GM21529 (cell line): ENCODE measurements at regions not wholly inside any gene's neighbourhood (a gene's known extent, or its start where the extent isn't known, plus 50 kb on each side); places are given as distances from the start of the nearest gene placed in this dataset.

Experiments used
- ATAC-seq: cut with Tn5 transposase; IDR thresholded peaks from one replicate; pipeline ENCODE4 v1.9.1; 2021; ENCODE audit not compliant: unreplicated experiment

DNA sequence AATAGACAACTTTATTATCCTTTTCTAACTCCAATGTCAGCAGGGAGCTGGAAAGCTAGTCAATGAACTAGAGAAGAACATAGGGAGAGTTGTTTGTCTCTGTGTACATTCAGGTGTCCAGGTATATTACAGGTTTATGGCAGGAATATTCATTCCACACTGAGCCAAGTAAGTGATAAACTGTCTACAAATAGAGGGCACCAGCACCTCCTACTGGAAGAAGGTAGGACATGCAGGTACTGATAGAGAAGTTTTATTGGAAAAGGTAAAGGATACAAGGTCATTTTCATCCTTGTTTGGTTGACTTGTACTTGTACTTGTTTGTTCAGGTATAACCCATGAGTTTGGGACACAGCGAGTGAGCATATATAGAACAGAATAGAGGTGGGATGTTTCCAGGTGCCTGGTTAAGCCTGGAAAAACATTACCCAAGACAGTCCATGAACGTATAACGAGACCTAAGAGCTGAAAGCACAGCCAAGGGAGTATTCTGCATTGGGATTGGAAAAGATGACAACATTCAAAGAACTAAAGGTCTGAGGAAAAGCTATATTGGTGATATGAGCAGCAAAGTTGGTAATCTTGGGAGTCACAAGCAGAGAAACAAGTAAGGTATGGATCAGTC, 61.4 kb upstream of the PPP1R3C start:
- ATAC-seq: no peak

- ATAC-seq: no peak
Measured at GRCh38 chr10:91691981-91692380, 59.1 kb upstream of the PPP1R3C start.

DNA sequence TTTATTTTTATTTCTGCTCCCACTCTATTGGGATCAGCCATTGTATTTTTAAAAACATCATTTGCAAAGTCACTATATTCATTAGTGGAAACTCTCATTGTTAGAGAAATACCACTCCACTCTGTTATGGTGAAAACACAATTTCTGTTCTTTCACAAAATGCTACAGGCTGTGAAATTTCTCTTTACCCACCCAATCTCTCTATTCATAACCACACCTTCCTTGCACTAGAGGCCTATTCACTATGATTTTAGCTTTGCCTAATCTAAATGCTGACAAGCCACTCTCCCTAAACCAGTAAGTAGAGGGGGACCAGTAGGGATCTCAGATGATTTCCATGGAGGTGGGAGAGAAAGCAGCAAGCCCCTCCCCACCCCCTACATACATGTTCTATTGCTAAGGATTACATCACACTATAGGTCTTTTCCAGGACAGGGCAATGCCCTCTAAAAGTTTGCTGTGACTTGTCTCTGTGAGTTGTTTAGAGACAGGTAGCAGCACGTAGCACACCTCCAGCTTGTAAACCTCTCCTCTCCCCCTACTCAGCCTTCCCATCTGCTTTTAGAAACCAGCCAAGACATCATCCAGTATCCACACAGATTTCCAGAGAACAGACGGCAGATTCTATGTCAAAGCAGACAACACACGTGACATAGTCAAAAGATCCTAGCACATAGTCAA, 58.3 kb upstream of the PPP1R3C start:
- no peak for ATAC-seq

DNA sequence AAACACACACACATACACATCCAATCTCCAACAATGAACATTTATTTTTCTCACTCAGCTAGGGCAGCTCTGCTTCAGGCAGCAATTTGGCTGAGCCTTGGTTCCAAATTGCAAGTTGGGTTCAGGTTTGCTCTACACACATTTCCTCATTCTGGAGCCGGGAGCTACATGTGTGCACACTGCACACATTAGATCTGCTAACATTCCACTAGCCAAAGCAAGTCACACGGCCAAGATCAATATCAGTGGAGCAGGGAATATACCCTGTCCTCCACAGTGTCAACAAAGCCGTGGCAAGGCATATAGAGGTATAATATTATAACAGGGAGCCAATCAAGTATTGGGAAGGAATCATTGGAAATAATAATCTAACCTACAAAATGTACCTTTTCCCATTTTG, 57.5 kb upstream of the PPP1R3C start:
- ATAC-seq: no peak

- no peak for ATAC-seq
Measured at GRCh38 chr10:91689731-91690168, 56.9 kb upstream of the PPP1R3C start.

GRCh38 chr10:91684841-91685240, 52.0 kb upstream of the PPP1R3C start:
- ATAC-seq: no peak

- ATAC-seq: no peak
Measured at GRCh38 chr10:91683975-91684374, 51.1 kb upstream of the PPP1R3C start.

GRCh38 chr10:91682912-91683311, 50.0 kb upstream of the PPP1R3C start:
- no peak for ATAC-seq
